GM19328 (cell line): ENCODE measurements at regions not wholly inside any gene's neighbourhood (a gene's known extent, or its start where the extent isn't known, plus 50 kb on each side); places are given as distances from the start of the nearest gene placed in this dataset.
"Not testable (repeated sequence)": the region's sequence is repeated elsewhere in the genome, so short reads cannot be mapped to it uniquely, and the experiment has no call there.

Experiments
- ATAC-seq: cut with Tn5 transposase; IDR thresholded peaks from one replicate; pipeline ENCODE4 v1.9.1; 2021; ENCODE audit warnings: mild to moderate bottlenecking, moderate library complexity; ENCODE audit not compliant: unreplicated experiment

- ATAC-seq, result not testable (repeated sequence)
Measured at GRCh38 chr6:28621268-28621667, 95.6 kb downstream of the GPX5 start.

GRCh38 chr6:28623242-28623641 lies 97.6 kb downstream of the GPX5 start:
- ATAC-seq, result not testable (repeated sequence)

GRCh38 chr6:28626386-28626785 lies 100.7 kb downstream of the GPX5 start:
- ATAC-seq, result not testable (repeated sequence)

- ATAC-seq, result no peak
Measured at GRCh38 chr6:28632326-28632851, 106.7 kb downstream of the GPX5 start.

- ATAC-seq, result no peak
Measured at GRCh38 chr6:28633445-28634215, 107.9 kb downstream of the GPX5 start.

GRCh38 chr6:28634411-28634760 lies 108.7 kb downstream of the GPX5 start:
- no peak for ATAC-seq

GRCh38 chr6:28634761-28635546 lies 109.3 kb downstream of the GPX5 start:
- no peak for ATAC-seq

GRCh38 chr6:28635547-28636158 lies 110.0 kb downstream of the GPX5 start:
- ATAC-seq, result no peak

- ATAC-seq, result no peak
Measured at GRCh38 chr6:28638787-28639430, 113.2 kb downstream of the GPX5 start.

GRCh38 chr6:28639445-28640290 lies 114.0 kb downstream of the GPX5 start:
- ATAC-seq, result not testable (repeated sequence)

- ATAC-seq, result no peak
Measured at GRCh38 chr6:28643017-28643740, 117.5 kb downstream of the GPX5 start.

- ATAC-seq, result no peak
Measured at GRCh38 chr6:28646650-28647049, 121.0 kb downstream of the GPX5 start.

GRCh38 chr6:28648035-28648877 lies 122.6 kb downstream of the GPX5 start:
- no peak for ATAC-seq

GRCh38 chr6:28648878-28649375 lies 123.2 kb downstream of the GPX5 start:
- no peak for ATAC-seq

GRCh38 chr6:28651161-28651560 lies 125.5 kb downstream of the GPX5 start:
- ATAC-seq, result no peak

GRCh38 chr6:28653876-28654275 lies 128.2 kb downstream of the GPX5 start:
- ATAC-seq, result no peak

GRCh38 chr6:28655164-28655563 lies 129.5 kb downstream of the GPX5 start:
- no peak for ATAC-seq

GRCh38 chr6:28656715-28657114 lies 131.0 kb downstream of the GPX5 start:
- ATAC-seq, result no peak
